ENCODE measurements at regions not wholly inside any gene's neighbourhood (a gene's known extent, or its start where the extent isn't known, plus 50 kb on each side); places are given as distances from the start of the nearest gene placed in this dataset.
A peak's percentile ranks its signal among the peaks of the same experiment; 100 is the strongest.

DNA sequence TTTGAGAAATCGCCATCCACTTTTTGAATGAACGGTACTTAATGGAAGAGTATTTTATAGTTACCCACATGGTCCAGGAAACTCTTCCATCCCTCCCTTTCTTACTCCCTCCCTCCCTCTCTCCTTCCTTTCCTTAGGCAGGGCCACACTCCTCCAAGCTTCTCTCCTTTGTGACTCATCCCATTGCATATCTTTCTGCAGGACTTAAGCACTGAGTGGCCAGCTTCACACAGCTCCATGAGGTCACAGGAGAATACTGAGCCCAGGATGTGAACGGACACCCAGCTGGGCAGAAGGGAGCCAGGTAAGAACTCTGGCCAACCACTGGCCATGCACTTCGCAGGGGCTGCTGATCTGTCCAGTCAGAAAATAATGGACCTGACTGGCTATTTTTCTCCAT lies 189.7 kb upstream of the ADCY1 start:
- Histone ChIP-seq H2BK5ac (ENCODE audit: low read depth, low read length, poor library complexity, severe bottlenecking) (no peak overlapping the region), H3K9me3 (ENCODE audit: control insufficient read depth, insufficient read depth, low read length) (no peaks in the 10 kb centered on the region), H2AK9ac (replicated peaks; ENCODE audit: low read depth, low read length, poor library complexity) (no peak overlapping the region), H3K14ac (replicated peaks; ENCODE audit: low read depth, low read length) (no peak overlapping the region), H4K20me1 (ENCODE audit: insufficient read depth, low read length) (no peaks in the 10 kb centered on the region), H2BK20ac (ENCODE audit: low read depth, low read length) (no peak overlapping the region), H3K18ac (ENCODE audit: low read depth, low read length) (no peak overlapping the region), H3K4me1 (ENCODE audit: control insufficient read depth, insufficient read depth, low read length) (no peaks in the 10 kb centered on the region), H3K27ac (ENCODE audit: insufficient read depth, low read length) (no peak overlapping the region), H3K56ac (ENCODE audit: extremely low read depth, insufficient read depth, low read length) (no peak overlapping the region), H3K79me1 (ENCODE audit: low read depth in 1 of 2, low read length in 2 of 2) (no peaks in the 10 kb centered on the region), H2BK120ac (ENCODE audit: low read depth, low read length) (no peak overlapping the region), H2BK15ac (ENCODE audit: low read depth, low read length) (no peak overlapping the region), H3K4me2 (ENCODE audit: low read depth, low read length) (no peak overlapping the region), H3K23ac (ENCODE audit: low read depth, low read length) (no peak overlapping the region), H4K91ac (ENCODE audit: insufficient read depth, low read depth, low read length) (no peak overlapping the region), H3K36me3 (ENCODE audit: control insufficient read depth, insufficient read depth, low read length) (no peaks in the 10 kb centered on the region), H3K4ac (ENCODE audit: low read depth, low read length) (no peak overlapping the region), H3K4me3 (ENCODE audit: insufficient read depth, low read depth, low read length) (no peak overlapping the region), H3K9ac (ENCODE audit: low read depth, low read length) (no peak overlapping the region), H4K8ac (ENCODE audit: low read depth in 2 of 2, low read length in 2 of 2) (no peak overlapping the region), H2AK5ac (ENCODE audit: low read depth, low read length) (no peak overlapping the region), H3K27me3 (ENCODE audit: control insufficient read depth, insufficient read depth, low read length) (no peaks in the 10 kb centered on the region), H2AFZ (replicated peaks; ENCODE audit: low read length, poor library complexity) (no peak overlapping the region), H4K5ac (ENCODE audit: low read depth, low read length) (no peak overlapping the region), H3K9me1 (ENCODE audit: insufficient read depth, low read length) (no peaks in the 10 kb centered on the region)
- WGBS, 2 experiments (ENCODE audit: extremely low coverage in 2 of 2, insufficient read length in 1 of 2) = 28% methylated on average over 2 of the region's 4 CpGs; no CpG with 5 or more reads in 1 of the 2 experiments
- no TSS peak for BruUV-seq (replicated peaks)
- ATAC-seq (ENCODE audit: low read depth) (no peak), DNase-seq (peak; percentile 14)
- intact Hi-C loops (cut with micrococcal nuclease) = no loop called here
- ChIA-PET CTCF (no interaction called here), POLR2A (ENCODE audit: unreplicated experiment) (no interaction called here)
- in situ Hi-C loops (cut with MboI; ENCODE audit: low sequenced_read_pairs) = no loop called here
- TF ChIP-seq, protein P1, sequence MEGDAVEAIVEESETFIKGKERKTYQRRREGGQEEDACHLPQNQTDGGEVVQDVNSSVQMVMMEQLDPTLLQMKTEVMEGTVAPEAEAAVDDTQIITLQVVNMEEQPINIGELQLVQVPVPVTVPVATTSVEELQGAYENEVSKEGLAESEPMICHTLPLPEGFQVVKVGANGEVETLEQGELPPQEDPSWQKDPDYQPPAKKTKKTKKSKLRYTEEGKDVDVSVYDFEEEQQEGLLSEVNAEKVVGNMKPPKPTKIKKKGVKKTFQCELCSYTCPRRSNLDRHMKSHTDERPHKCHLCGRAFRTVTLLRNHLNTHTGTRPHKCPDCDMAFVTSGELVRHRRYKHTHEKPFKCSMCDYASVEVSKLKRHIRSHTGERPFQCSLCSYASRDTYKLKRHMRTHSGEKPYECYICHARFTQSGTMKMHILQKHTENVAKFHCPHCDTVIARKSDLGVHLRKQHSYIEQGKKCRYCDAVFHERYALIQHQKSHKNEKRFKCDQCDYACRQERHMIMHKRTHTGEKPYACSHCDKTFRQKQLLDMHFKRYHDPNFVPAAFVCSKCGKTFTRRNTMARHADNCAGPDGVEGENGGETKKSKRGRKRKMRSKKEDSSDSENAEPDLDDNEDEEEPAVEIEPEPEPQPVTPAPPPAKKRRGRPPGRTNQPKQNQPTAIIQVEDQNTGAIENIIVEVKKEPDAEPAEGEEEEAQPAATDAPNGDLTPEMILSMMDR (conservative IDR thresholded peaks at IDR 0.05; ENCODE audit: low read depth, low read length) = no peak
- TF ChIP-seq NFE2L2 (IDR thresholded peaks at IDR 0.05; ENCODE audit: low read depth, low read length) = no peak
- no peak for TF ChIP-seq MXI1 (IDR thresholded peaks at IDR 0.05; ENCODE audit: borderline replicate concordance, low read depth, low read length)
- TF ChIP-seq RAD21 (IDR thresholded peaks at IDR 0.05; ENCODE audit: low read length) = no peak
- dilution Hi-C loops (cut with HindIII; ENCODE audit: low sequenced_read_pairs, unreplicated experiment) = no loop called here
